ENCODE measurements at regions not wholly inside any gene's neighbourhood (a gene's known extent, or its start where the extent isn't known, plus 50 kb on each side); places are given as distances from the start of the nearest gene placed in this dataset.

DNA sequence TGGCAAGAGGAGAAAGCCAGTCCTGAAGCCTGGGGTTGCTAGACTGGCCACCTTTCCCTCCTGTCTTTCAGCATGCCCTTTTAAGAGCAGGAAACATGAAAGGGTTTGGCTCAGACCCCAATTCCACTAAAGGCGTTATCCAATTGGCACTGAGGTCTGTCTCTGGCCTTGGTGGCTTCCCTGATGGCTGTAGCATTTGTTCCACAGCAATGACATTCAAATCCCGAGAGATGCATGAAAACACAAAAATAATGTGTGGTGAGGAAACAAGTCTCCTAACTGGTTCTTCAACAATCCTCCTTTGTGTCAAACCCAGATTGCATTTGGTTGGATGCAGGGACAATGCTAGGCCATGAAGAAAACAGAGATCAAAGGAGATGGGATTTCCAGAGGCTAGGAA, 56.5 kb upstream of the ADTRP start:
- Histone ChIP-seq H3K4me2 (ENCODE audit: extremely low read depth, insufficient read depth, low read length) (no peak overlapping the region), H3K36me3 (ENCODE audit: control insufficient read depth, insufficient read depth, low read length) (no peaks in the 10 kb centered on the region), H3K4me3 (replicated peaks in 1 of 4; ENCODE audit: control extremely low read depth in 1 of 4, insufficient read depth in 1 of 4, low read depth in 3 of 4, low read length in 4 of 4) (no peak overlapping the region), H3K27ac (ENCODE audit: insufficient read depth, low read length) (no peak overlapping the region), H3K9ac (ENCODE audit: insufficient read depth, low read length) (no peak overlapping the region), H2AFZ (ENCODE audit: low read length) (no peak overlapping the region), H3K9me3 (ENCODE audit: control insufficient read depth, insufficient read depth, low read depth, low read length) (no peaks in the 10 kb centered on the region), H3K4me1 (ENCODE audit: control insufficient read depth, extremely low read depth, insufficient read depth, low read length) (no peaks in the 10 kb centered on the region), H3K79me2 (ENCODE audit: control insufficient read depth, insufficient read depth, low read length) (no peaks in the 10 kb centered on the region), H3K27me3 (ENCODE audit: control insufficient read depth, insufficient read depth, low read length) (no peaks in the 10 kb centered on the region), H4K20me1 (ENCODE audit: control insufficient read depth, extremely low read depth, insufficient read depth, low read length) (no peaks in the 10 kb centered on the region)
- no peak for DNase-seq (ENCODE audit: low read depth in 2 of 2)
- TF ChIP-seq, protein P1, sequence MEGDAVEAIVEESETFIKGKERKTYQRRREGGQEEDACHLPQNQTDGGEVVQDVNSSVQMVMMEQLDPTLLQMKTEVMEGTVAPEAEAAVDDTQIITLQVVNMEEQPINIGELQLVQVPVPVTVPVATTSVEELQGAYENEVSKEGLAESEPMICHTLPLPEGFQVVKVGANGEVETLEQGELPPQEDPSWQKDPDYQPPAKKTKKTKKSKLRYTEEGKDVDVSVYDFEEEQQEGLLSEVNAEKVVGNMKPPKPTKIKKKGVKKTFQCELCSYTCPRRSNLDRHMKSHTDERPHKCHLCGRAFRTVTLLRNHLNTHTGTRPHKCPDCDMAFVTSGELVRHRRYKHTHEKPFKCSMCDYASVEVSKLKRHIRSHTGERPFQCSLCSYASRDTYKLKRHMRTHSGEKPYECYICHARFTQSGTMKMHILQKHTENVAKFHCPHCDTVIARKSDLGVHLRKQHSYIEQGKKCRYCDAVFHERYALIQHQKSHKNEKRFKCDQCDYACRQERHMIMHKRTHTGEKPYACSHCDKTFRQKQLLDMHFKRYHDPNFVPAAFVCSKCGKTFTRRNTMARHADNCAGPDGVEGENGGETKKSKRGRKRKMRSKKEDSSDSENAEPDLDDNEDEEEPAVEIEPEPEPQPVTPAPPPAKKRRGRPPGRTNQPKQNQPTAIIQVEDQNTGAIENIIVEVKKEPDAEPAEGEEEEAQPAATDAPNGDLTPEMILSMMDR (conservative IDR thresholded peaks at IDR 0.05 in 1 of 2, IDR thresholded peaks at IDR 0.05 in 1 of 2; ENCODE audit: low read depth in 1 of 2, low read length in 2 of 2), result no peak
- TF ChIP-seq EZH2 (IDR thresholded peaks at IDR 0.05; ENCODE audit: low read length, missing control alignments), result no peak

DNA sequence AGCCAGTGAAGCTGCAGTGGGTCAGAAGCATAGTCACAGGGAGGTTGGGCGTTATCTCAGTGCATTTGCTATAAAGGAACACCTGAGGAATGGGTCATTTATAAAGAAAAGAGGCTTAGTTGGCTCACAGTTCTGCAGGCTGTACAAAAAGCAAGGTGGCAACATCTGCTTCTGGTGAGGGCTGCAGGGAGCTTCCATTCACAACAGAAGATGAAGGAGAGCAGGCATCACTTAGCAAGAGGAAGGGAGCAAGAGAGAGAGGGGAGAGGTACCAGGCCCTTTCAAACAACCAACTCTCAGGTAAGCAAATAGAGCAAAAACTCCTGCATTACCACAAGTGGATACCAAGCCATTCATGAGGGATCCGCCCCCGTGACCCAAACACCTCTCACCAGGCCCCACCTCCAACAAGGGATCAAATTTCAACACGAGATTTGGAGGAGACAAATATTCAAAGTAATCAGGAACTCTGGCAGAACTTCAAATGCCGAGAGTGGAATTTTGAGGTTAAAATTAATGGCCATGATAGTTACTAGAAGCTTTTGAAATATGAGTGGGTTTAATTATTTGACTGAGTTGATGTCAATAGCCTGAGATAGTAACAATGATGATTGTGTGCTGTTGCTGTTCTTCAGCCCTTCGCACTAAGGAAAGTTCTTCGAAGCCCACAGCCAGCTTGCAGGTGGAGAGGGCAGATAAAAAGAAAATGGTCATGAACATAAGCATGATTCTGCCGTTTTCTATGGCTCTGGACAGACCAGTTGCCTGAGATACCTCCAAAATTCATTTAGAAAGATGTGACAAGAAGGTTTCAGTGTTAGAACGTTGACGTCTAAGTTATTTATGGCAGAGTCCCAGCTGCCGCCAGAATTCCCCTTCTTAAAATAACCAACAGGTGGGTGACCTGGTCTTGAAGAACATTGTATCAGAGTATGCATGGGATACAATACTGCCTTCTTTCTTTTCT, 55.3 kb upstream of the ADTRP start:
- Histone ChIP-seq H3K4me2 (ENCODE audit: extremely low read depth, insufficient read depth, low read length) (no peak overlapping the region), H3K79me2 (ENCODE audit: control insufficient read depth, insufficient read depth, low read length) (no peaks in the 10 kb centered on the region), H3K4me1 (ENCODE audit: control insufficient read depth, extremely low read depth, insufficient read depth, low read length) (no peaks in the 10 kb centered on the region), H4K20me1 (ENCODE audit: control insufficient read depth, extremely low read depth, insufficient read depth, low read length) (no peaks in the 10 kb centered on the region), H3K27ac (ENCODE audit: insufficient read depth, low read length) (no peak overlapping the region), H3K4me3 (replicated peaks in 1 of 4; ENCODE audit: control extremely low read depth in 1 of 4, insufficient read depth in 1 of 4, low read depth in 3 of 4, low read length in 4 of 4) (no peak overlapping the region), H2AFZ (ENCODE audit: low read length) (no peak overlapping the region), H3K27me3 (ENCODE audit: control insufficient read depth, insufficient read depth, low read length) (no peaks in the 10 kb centered on the region), H3K36me3 (ENCODE audit: control insufficient read depth, insufficient read depth, low read length) (no peaks in the 10 kb centered on the region), H3K9me3 (ENCODE audit: control insufficient read depth, insufficient read depth, low read depth, low read length) (no peaks in the 10 kb centered on the region), H3K9ac (ENCODE audit: insufficient read depth, low read length) (no peak overlapping the region)
- TF ChIP-seq EZH2 (IDR thresholded peaks at IDR 0.05; ENCODE audit: low read length, missing control alignments), result no peak
- TF ChIP-seq, protein P1 (conservative IDR thresholded peaks at IDR 0.05 in 1 of 2, IDR thresholded peaks at IDR 0.05 in 1 of 2; ENCODE audit: low read depth in 1 of 2, low read length in 2 of 2), result no peak
- no peak for DNase-seq (ENCODE audit: low read depth in 2 of 2)

DNA sequence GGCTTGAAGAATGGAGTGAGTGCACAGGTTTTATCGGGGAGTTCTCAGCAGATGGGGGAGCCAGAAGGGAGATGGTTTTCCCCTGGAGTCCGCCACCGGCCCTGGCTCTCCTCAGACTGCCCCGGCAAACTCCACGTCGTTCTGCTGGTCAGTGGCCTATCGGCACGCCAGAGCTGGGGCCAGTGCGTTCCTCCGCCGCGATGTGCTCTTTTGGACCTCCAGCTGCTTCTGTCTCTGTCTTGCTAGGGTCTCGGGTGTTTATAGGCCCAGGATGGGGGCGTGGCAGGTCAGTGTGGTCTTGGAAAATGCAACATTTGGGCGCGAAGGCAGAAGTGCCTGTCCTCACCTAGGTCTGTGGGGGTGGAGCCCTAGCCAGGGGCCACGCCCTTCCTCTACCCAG, 53.0 kb upstream of the ADTRP start:
- no peaks in the 10 kb centered on the region for H3K27me3 ChIP-seq (ENCODE audit: control insufficient read depth, insufficient read depth, low read length)
- no peak overlapping the region for H3K27ac ChIP-seq (ENCODE audit: insufficient read depth, low read length)
- H3K4me2 ChIP-seq (ENCODE audit: extremely low read depth, insufficient read depth, low read length), result no peak overlapping the region
- no peak overlapping the region for H3K9ac ChIP-seq (ENCODE audit: insufficient read depth, low read length)
- TF ChIP-seq, protein P1 (conservative IDR thresholded peaks at IDR 0.05 in 1 of 2, IDR thresholded peaks at IDR 0.05 in 1 of 2; ENCODE audit: low read depth in 1 of 2, low read length in 2 of 2), result no peak
- no peak for TF ChIP-seq EZH2 (IDR thresholded peaks at IDR 0.05; ENCODE audit: low read length, missing control alignments)
- no peaks in the 10 kb centered on the region for H4K20me1 ChIP-seq (ENCODE audit: control insufficient read depth, extremely low read depth, insufficient read depth, low read length)
- no peaks in the 10 kb centered on the region for H3K9me3 ChIP-seq (ENCODE audit: control insufficient read depth, insufficient read depth, low read depth, low read length)
- no peaks in the 10 kb centered on the region for H3K79me2 ChIP-seq (ENCODE audit: control insufficient read depth, insufficient read depth, low read length)
- no peak overlapping the region for H3K4me3 ChIP-seq (replicated peaks in 1 of 4; ENCODE audit: control extremely low read depth in 1 of 4, insufficient read depth in 1 of 4, low read depth in 3 of 4, low read length in 4 of 4)
- DNase-seq (ENCODE audit: low read depth in 2 of 2), result no peak
- no peak overlapping the region for H2AFZ ChIP-seq (ENCODE audit: low read length)
- no peaks in the 10 kb centered on the region for H3K36me3 ChIP-seq (ENCODE audit: control insufficient read depth, insufficient read depth, low read length)
- no peaks in the 10 kb centered on the region for H3K4me1 ChIP-seq (ENCODE audit: control insufficient read depth, extremely low read depth, insufficient read depth, low read length)

All from fibroblast of lung (primary cell).